ENCODE measurements at regions not wholly inside any gene's neighbourhood (a gene's known extent, or its start where the extent isn't known, plus 50 kb on each side); places are given as distances from the start of the nearest gene placed in this dataset.

GRCh38 chr4:136743238-136743637, 789.1 kb downstream of the PCDH18 start:
- no peak for TF ChIP-seq CTCF (tag by site-specific recombination; IDR thresholded peaks at IDR 0.05)
- TF ChIP-seq REST (tag by site-specific recombination; IDR thresholded peaks at IDR 0.05): no peak
- no peak for TF ChIP-seq KLF1 (tag by site-specific recombination; IDR thresholded peaks at IDR 0.05)
- no peak for TF ChIP-seq ZNF837 (tag by site-specific recombination; IDR thresholded peaks at IDR 0.05)
- TF ChIP-seq ZNF223 (tag by site-specific recombination; IDR thresholded peaks at IDR 0.05): no peak
- no peak for TF ChIP-seq ZNF768 (tag by site-specific recombination; IDR thresholded peaks at IDR 0.05)
- TF ChIP-seq MYNN (tag by site-specific recombination; IDR thresholded peaks at IDR 0.05; ENCODE audit: borderline replicate concordance): no peak
- no peak for TF ChIP-seq ZNF704 (tag by site-specific recombination; IDR thresholded peaks at IDR 0.05)
- no peak for TF ChIP-seq ZNF274 (IDR thresholded peaks at IDR 0.05; ENCODE audit: low read length)
- no peak for TF ChIP-seq ZNF274 (tag by site-specific recombination; IDR thresholded peaks at IDR 0.05; ENCODE audit: borderline replicate concordance)
- no peak for TF ChIP-seq ZNF157 (tag by site-specific recombination; IDR thresholded peaks at IDR 0.05)
- no peak for TF ChIP-seq ZNF48 (tag by site-specific recombination; IDR thresholded peaks at IDR 0.05)
